Thyroid gland (tissue), 4 donors: ENCODE measurements at regions not wholly inside any gene's neighbourhood (a gene's known extent, or its start where the extent isn't known, plus 50 kb on each side); places are given as distances from the start of the nearest gene placed in this dataset.

ENCODE experiments used
- DNase-seq, 2 donors: peaks; one replicate each; pipeline ENCODE4 v3.0.0-alpha.2; 2019
- H3K27ac ChIP-seq, 3 donors: fragments of 200-600 bp; sonication (generic); 1 replicate in 2 of 3; 2 replicates in 1 of 3; pipeline ENCODE4 v1.5.1; 2016 to 2019; ENCODE audit warnings: mild to moderate bottlenecking in 1 of 3, moderate library complexity in 1 of 3
- H3K27me3 ChIP-seq: fragments of 200-600 bp; sonication (generic); one replicate; pipeline ENCODE4 v1.5.1; 2019
- H3K36me3 ChIP-seq, 2 donors: fragments of 200-600 bp; sonication (generic); one replicate each; pipeline ENCODE4 v1.5.1; 2016 to 2019
- H3K4me1 ChIP-seq, 2 donors: fragments of 200-600 bp; sonication (generic); one replicate each; pipeline ENCODE4 v1.5.1; 2017 to 2019
- H3K4me3 ChIP-seq, 3 donors: fragments of 200-600 bp; sonication (generic); replicated peaks in 1 of 3; 1 replicate in 2 of 3; 2 replicates in 1 of 3; pipeline ENCODE4 v1.5.1; 2016; ENCODE audit warnings: mild to moderate bottlenecking in 1 of 3
- H3K9me3 ChIP-seq: fragments of 200-600 bp; sonication (generic); one replicate; pipeline ENCODE4 v1.5.1; 2017
- POLR2A ChIP-seq, 2 donors: fragments of 450-650 bp; IDR thresholded peaks; one replicate each; pipeline ENCODE4 v1.6.1; 2017; ENCODE audit warnings: antibody characterized with exemption in 2 of 2, mild to moderate bottlenecking in 2 of 2, moderate library complexity in 1 of 2
- WGBS, 2 donors: methylation state at CpG; one replicate each; pipeline ENCODE4 v1.1.5; 2017; 5-methylcytosine and 5-hydroxymethylcytosine counted together
- intact Hi-C: fragments of 100-400 bp; cut with DNase I; formaldehyde crosslinking; loops from one replicate; pipeline ENCODE4 v1.15.1; 2023
- TF ChIP-seq, protein P1 (sequence below), 6 experiments: fragments of 200-600 bp in 3 of 6; fragments of 450-650 bp in 3 of 6; sonication (generic) in 3 of 6; IDR thresholded peaks; one replicate each; pipeline ENCODE4 v1.5.1; 2016 to 2019; ENCODE audit warnings: antibody characterized with exemption in 6 of 6, mild to moderate bottlenecking in 2 of 6, inconsistent platforms in 1 of 6, moderate library complexity in 1 of 6

DNA sequence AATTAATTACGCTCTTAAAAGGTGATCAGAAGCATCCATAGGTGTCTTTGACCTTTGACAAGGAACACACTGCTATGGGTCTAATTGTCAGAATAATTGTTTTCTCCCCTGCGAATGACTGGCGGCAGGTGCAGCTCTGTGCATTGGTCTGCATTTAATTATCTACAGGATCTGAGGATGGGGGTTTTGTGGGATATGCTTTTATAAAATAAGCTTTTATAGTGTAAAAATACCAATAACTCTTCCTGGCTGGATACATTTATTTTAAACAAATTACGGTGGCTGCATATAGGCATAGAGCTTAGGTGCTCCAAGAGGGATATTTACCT lies 201.6 kb upstream of the RGMA start:
- Histone ChIP-seq H3K4me3 (no peak overlapping the region), H3K27ac (no peak overlapping the region), H3K9me3 (no peaks in the 10 kb centered on the region), H3K36me3 (no peaks in the 10 kb centered on the region), H3K27me3 (no peaks in the 10 kb centered on the region), H3K4me1 (no peaks in the 10 kb centered on the region)
- intact Hi-C loops: no loop called here
- TF ChIP-seq POLR2A (IDR thresholded peaks at IDR 0.05): no peak
- TF ChIP-seq, protein P1, sequence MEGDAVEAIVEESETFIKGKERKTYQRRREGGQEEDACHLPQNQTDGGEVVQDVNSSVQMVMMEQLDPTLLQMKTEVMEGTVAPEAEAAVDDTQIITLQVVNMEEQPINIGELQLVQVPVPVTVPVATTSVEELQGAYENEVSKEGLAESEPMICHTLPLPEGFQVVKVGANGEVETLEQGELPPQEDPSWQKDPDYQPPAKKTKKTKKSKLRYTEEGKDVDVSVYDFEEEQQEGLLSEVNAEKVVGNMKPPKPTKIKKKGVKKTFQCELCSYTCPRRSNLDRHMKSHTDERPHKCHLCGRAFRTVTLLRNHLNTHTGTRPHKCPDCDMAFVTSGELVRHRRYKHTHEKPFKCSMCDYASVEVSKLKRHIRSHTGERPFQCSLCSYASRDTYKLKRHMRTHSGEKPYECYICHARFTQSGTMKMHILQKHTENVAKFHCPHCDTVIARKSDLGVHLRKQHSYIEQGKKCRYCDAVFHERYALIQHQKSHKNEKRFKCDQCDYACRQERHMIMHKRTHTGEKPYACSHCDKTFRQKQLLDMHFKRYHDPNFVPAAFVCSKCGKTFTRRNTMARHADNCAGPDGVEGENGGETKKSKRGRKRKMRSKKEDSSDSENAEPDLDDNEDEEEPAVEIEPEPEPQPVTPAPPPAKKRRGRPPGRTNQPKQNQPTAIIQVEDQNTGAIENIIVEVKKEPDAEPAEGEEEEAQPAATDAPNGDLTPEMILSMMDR (IDR thresholded peaks at IDR 0.05): no peak
- WGBS, 2 donors: 70 to 74% methylated on average over 4 of the region's 4 CpGs
- no peak for DNase-seq

DNA sequence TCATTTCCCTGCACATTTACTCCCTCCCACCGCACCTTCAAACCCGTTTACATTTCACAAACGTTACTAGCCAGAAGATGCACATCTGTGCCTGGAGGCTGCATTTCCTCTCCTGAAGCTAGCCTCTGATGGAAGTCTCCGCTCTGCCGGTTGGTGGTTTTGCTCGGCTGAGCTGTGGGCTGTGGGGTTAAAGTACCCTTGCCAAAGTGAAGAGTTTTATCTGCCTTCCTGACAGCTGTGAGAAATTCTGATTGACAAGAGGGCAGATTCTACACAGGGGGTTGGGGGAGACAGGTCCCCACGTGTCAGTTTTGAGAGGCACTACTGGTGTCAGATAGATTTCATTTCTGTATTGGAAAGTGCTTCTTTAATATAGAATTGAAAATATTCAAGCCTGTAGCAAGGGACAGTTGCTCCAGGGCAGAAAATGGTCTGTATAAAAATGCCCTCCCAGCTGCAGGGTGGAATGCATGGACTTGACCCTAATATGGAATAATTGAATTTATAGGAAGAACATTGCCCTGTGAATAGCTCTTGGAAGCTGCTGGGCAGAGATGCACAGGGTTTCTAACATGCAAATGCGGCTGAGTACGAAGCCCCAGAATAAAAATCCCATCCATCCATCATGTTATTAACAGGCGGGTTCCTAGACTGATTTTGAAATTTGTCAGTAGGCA lies 201.1 kb upstream of the RGMA start:
- no peak overlapping the region for H3K4me3 ChIP-seq
- 54 to 55% methylated on average over 10 of the region's 10 CpGs for WGBS, 2 donors
- no peak for TF ChIP-seq POLR2A (IDR thresholded peaks at IDR 0.05)
- TF ChIP-seq, protein P1 (IDR thresholded peaks at IDR 0.05): no peak
- no peak for DNase-seq
- H3K4me1 ChIP-seq: no peaks in the 10 kb centered on the region
- no peaks in the 10 kb centered on the region for H3K36me3 ChIP-seq
- H3K27me3 ChIP-seq: no peaks in the 10 kb centered on the region
- intact Hi-C loops: no loop called here
- H3K27ac ChIP-seq: no peak overlapping the region
- no peaks in the 10 kb centered on the region for H3K9me3 ChIP-seq

DNA sequence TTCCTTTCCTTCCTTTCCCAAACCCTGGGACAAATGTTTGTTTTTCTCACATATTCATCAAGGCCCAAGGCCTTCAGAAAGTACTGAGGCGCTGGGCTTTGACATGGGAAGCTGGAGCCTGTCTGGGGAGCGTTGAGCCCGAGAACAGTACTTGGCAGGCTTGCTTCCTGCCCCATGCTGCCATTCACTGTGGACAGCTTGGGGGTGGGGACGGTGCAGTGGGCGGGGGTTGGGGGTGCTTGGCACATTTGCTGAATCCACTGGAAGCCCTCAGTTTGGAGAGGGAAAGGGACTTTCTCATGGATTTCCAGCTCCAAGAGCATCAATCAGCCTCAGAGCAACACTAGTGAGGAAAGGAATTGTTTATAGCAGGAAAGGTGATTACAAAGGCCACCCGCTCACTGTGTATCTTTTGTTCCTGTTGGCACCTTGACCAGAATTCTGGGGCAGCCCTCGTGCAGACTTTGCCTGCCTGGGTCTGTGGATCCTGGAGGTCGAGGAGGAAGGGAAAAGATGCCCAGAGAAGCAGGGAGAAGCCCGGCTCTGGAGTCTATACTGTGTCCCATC lies 199.8 kb upstream of the RGMA start:
- intact Hi-C loops: no loop called here
- no peak for DNase-seq
- 68 to 71% methylated on average over 7 to 9 of the region's 9 CpGs for WGBS, 2 donors

DNA sequence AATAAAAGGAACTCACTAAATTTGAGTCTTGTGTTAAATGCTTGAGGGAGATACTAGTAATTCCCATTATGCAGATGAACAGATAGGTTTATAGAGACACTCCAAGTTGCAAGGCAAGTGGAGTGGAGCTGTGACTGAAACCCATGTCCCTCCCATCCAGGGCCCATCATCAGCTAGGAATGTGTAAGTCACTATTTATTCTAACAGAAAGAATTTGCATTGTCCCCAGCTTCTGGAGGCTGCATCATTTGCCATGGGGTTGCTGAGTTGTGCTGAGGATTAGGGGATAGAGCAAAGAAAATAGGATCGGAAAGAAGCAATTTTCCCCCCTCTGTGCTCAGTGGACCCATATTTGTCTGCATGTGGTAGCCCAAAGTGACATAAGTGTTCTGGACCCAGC lies 197.4 kb upstream of the RGMA start:
- TF ChIP-seq POLR2A (IDR thresholded peaks at IDR 0.05): no peak
- TF ChIP-seq, protein P1 (IDR thresholded peaks at IDR 0.05): no peak
- H3K4me3 ChIP-seq: no peak overlapping the region
- no peaks in the 10 kb centered on the region for H3K4me1 ChIP-seq
- H3K9me3 ChIP-seq: no peaks in the 10 kb centered on the region
- intact Hi-C loops: no loop called here
- no peak for DNase-seq
- H3K27ac ChIP-seq: no peak overlapping the region
- no peaks in the 10 kb centered on the region for H3K27me3 ChIP-seq
- WGBS, 2 donors: 41 to 89% methylated on average over 1 of the region's 1 CpG
- no peaks in the 10 kb centered on the region for H3K36me3 ChIP-seq

More for the DNA sequence above, 199.8 kb upstream of the RGMA start:
- no peaks in the 10 kb centered on the region for H3K4me1 ChIP-seq
- H3K27me3 ChIP-seq: no peaks in the 10 kb centered on the region
- H3K9me3 ChIP-seq: no peaks in the 10 kb centered on the region
- TF ChIP-seq, protein P1 (IDR thresholded peaks at IDR 0.05): no peak
- TF ChIP-seq POLR2A (IDR thresholded peaks at IDR 0.05): no peak
- H3K27ac ChIP-seq: no peak overlapping the region
- no peak overlapping the region for H3K4me3 ChIP-seq
- H3K36me3 ChIP-seq: no peaks in the 10 kb centered on the region

DNA sequence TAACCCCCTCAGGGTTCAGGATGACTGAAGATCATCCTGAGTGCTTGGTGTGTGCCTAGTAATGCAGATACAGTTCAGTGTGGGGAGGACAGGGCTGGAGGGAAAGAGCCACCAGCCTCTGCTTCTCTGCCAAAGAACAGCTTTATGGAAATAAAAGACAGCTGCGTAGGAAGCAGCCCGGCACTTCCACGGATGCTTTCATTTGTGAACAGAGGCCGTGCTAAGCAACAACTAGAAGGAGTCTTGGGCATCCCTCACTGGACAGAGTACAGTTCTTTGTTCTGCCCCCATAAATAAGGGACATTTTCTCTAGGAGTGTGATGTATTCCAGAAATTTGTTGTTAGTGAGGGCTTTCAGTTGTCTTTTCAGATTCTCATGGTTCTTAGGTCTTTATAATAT lies 194.8 kb upstream of the RGMA start:
- intact Hi-C loops: no loop called here
- H3K27ac ChIP-seq: no peak overlapping the region
- WGBS, 2 donors: 50 to 67% methylated on average over 2 to 4 of the region's 4 CpGs
- no peaks in the 10 kb centered on the region for H3K9me3 ChIP-seq
- H3K4me3 ChIP-seq: no peak overlapping the region
- no peaks in the 10 kb centered on the region for H3K36me3 ChIP-seq
- no peaks in the 10 kb centered on the region for H3K4me1 ChIP-seq
- no peak for DNase-seq
- TF ChIP-seq, protein P1 (IDR thresholded peaks at IDR 0.05): no peak
- TF ChIP-seq POLR2A (IDR thresholded peaks at IDR 0.05): no peak
- H3K27me3 ChIP-seq: no peaks in the 10 kb centered on the region
